ENCODE measurements at regions not wholly inside any gene's neighbourhood (a gene's known extent, or its start where the extent isn't known, plus 50 kb on each side); places are given as distances from the start of the nearest gene placed in this dataset.

GRCh38 chr3:193980905-193981304, 155.0 kb upstream of the HES1 start:
- TF ChIP-seq CTCF (IDR thresholded peaks at IDR 0.05) (no peak), POLR2A (IDR thresholded peaks at IDR 0.05) (no peak)
